Fibroblast of lung (primary cell): ENCODE measurements at regions not wholly inside any gene's neighbourhood (a gene's known extent, or its start where the extent isn't known, plus 50 kb on each side); places are given as distances from the start of the nearest gene placed in this dataset.

Source experiments
- EZH2 ChIP-seq: IDR thresholded peaks from 2 replicates; pipeline ENCODE4 v1.5.1; 2012; ENCODE audit warnings: low read length, control low read depth, mild to moderate bottlenecking; ENCODE audit errors: missing control alignments
- TF ChIP-seq, protein P1 (sequence below), 2 donors: IDR thresholded peaks in 1 of 2; conservative IDR thresholded peaks in 1 of 2; 1 replicate in 1 of 2; 2 replicates in 1 of 2; pipeline ENCODE4 v1.5.1; 2011 to 2012; ENCODE audit warnings: low read length in 2 of 2, control low read depth in 1 of 2, inconsistent platforms in 1 of 2, low read depth in 1 of 2, mild to moderate bottlenecking in 1 of 2

DNA sequence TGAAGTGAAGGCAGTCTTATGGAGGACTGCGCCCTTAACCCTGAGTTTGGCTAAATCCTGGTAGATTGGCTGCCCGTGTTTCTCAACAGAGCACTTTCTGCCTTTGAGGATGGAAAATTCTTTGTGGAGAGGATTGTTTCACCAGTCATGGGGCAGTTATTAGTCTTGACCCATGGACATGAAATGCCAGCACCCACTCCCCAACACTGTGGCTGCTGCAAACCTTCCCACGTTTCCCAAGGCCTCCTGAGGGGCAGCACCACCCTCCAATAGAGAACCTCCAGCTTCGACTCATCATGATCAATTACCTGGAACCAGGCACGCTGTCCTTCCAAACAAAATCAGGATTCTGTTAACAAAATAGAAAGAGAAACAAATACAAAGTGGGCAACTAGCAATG lies 117.8 kb downstream of the PXDC1 start:
- TF ChIP-seq, protein P1, sequence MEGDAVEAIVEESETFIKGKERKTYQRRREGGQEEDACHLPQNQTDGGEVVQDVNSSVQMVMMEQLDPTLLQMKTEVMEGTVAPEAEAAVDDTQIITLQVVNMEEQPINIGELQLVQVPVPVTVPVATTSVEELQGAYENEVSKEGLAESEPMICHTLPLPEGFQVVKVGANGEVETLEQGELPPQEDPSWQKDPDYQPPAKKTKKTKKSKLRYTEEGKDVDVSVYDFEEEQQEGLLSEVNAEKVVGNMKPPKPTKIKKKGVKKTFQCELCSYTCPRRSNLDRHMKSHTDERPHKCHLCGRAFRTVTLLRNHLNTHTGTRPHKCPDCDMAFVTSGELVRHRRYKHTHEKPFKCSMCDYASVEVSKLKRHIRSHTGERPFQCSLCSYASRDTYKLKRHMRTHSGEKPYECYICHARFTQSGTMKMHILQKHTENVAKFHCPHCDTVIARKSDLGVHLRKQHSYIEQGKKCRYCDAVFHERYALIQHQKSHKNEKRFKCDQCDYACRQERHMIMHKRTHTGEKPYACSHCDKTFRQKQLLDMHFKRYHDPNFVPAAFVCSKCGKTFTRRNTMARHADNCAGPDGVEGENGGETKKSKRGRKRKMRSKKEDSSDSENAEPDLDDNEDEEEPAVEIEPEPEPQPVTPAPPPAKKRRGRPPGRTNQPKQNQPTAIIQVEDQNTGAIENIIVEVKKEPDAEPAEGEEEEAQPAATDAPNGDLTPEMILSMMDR (conservative IDR thresholded peaks at IDR 0.05 in 1 of 2, IDR thresholded peaks at IDR 0.05 in 1 of 2; ENCODE audit: low read depth in 1 of 2, low read length in 2 of 2) = no peak
- TF ChIP-seq EZH2 = no peak
